SW480 (cell line): ENCODE measurements at regions not wholly inside any gene's neighbourhood (a gene's known extent, or its start where the extent isn't known, plus 50 kb on each side); places are given as distances from the start of the nearest gene placed in this dataset.
"Not testable (repeated sequence)": the region's sequence is repeated elsewhere in the genome, so short reads cannot be mapped to it uniquely, and the experiment has no call there.

Experiments
- DNase-seq: peaks from one replicate; pipeline ENCODE4 v3.0.0-alpha.2; 2016; ENCODE audit warnings: low spot score

DNA sequence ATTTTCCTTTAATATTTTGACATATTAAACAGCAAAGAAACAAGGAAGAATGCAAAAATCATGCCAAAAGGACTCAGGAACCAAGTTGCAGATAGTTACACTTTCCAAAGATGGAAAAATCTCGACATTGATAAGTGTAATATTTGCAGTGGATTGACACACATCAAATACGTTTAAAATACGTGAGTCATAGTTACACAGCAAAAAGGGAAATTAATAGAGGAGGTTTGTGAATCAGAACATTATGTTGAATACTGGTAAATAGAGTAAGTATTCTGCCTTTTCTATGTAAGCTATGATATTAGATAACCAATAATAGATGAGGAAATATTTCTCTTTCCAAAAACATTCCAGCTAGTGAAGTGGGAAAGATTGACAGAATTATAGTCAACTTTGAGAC lies 1761.3 kb upstream of the IGFBP7 start:
- DNase-seq = no peak

DNA sequence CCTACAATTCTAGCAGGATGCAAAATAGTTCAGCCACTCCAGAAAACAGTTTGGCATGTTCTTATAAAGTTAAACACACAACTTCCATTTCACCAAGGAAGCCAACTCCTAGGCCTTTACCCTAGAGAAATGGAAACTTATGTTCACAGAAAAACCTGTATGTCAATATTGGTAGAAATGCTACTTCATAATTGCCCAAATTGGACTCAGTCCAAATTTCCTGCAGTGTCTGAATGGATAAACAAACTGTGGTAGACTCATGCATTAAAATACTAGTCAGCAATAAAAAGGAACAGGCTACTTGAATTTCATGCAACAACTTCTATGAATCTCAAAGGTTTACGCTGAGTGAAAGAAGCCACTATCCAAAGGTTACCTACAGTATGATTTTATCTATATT lies 1738.8 kb upstream of the IGFBP7 start:
- no peak for DNase-seq

DNA sequence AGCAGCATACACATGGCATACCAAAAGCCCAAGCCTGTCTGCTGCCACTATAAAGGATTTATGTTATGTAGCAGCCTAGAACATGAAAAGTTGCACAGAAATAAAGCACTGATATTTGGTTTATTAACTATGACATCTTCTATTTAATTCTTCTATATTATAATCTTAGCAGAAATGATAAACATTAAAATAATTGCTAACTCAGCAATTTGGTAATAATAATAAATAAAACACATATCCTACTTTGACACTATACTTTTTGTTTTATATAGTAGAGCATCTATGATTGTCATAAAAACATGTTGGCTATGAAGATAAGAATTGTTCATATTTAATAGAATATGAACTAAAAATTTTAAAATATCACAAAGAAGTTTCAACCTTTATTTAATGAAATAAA lies 1733.3 kb upstream of the IGFBP7 start:
- DNase-seq = no peak

DNA sequence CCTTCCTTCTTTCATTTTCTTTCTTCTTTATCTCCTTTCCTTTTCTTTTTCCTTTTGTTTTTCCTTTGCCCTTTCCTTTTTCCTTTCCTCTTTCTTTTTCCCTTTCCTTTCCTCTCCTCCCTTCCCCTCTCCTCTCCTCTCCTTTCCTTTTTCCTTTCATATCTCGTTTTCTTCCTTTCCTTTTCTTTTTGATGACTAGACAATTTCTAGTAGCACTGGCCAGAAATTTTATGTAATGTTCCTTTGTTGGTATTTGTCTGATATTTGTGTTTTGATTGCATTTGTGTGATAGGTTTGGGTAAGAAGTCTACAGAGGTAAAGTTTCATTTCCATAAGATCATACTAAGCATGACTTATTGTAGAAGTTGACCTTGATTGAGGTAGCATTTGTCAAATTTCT lies 1722.9 kb upstream of the IGFBP7 start:
- no peak for DNase-seq

DNA sequence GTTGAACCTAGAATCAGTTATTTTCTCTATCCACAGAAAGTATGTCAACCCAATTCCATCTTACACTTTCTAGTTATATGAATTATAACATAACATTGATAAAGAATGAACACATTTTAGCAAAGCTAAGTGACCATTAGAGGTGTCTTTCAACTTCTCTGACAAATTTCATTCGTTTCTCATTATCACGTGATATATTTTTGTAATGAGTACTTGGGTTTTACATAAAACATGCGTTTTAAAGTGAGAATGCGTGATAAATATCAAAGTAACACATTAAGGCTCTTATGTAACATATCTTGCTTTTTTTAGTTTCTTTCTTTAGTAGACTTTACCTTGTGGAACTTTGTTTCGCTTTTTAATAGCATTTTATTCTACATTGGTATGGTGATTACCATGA lies 1715.1 kb upstream of the IGFBP7 start:
- no peak for DNase-seq

DNA sequence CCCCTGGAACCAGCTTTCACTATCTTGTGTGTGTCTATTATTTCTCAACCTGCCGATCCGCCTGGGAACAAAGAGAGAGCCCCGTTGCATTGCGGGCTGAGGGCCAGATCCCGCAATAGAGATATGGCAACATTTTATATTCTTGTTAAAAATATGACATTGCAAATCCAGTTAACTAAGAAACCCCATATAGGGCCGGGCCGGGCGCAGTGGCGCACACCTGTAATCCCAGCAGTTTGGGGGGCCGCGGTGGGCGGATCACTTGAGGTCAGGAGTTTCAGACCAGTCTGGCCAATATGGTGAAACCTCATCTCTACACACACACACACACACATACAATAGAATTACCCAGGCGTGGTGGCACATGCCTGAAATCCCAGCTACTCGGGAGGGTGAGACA lies 1708.4 kb upstream of the IGFBP7 start:
- not testable (repeated sequence) for DNase-seq

DNA sequence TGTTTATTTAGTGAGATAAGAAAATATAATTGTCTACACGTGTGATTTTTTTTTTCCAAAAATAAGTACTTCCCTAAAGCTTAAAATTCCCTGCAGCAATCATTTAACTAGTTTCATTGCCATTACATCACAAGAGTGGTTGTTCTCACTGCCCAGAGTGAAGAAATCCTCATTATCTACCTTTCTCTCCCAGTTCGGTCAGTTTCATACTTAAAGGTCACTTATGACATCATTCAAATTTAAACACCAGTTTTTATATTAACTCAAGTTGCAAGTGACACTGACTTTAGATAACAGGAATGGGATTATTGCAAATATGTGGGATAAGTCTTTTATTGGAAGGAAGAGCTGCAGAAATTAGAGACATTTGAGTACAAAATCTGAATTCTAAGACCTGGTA lies 1699.8 kb upstream of the IGFBP7 start:
- no peak for DNase-seq

DNA sequence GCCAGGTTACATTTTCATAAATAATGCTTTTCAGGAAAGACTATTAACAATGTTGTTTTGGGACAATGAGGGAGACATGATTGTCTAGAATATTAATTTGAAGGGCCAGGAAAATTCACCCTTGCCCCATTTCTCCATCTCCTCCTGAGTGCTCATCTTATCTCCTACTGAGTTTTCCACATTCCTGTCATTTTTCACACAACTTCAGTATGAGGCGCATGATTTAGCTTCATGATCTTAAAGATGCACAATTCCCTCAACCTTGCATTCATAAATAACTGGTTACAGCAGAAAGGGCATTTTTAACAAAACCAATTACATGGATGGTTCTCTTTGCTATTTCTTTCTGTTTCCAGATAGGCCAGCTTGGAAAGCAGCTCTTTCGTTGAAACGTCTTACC lies 1699.2 kb upstream of the IGFBP7 start:
- no peak for DNase-seq

DNA sequence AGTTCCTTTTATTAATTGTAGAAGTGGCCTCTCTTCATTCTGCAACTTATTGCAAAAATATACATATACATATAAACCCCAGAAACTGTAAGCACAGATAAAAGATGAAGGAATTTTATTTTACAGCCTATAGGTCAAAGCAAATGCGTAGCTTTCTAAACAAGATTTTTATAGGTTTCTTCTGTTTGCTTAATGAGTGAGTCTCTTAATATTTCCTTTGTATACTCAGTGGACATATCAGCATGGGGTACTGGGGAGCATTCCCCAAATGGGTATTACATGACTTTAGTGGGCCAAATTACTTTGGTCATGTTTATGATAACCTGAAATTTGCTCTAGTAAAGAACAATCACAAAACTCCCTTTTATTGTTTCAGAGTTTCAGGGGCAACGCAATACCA lies 1698.6 kb upstream of the IGFBP7 start:
- no peak for DNase-seq

DNA sequence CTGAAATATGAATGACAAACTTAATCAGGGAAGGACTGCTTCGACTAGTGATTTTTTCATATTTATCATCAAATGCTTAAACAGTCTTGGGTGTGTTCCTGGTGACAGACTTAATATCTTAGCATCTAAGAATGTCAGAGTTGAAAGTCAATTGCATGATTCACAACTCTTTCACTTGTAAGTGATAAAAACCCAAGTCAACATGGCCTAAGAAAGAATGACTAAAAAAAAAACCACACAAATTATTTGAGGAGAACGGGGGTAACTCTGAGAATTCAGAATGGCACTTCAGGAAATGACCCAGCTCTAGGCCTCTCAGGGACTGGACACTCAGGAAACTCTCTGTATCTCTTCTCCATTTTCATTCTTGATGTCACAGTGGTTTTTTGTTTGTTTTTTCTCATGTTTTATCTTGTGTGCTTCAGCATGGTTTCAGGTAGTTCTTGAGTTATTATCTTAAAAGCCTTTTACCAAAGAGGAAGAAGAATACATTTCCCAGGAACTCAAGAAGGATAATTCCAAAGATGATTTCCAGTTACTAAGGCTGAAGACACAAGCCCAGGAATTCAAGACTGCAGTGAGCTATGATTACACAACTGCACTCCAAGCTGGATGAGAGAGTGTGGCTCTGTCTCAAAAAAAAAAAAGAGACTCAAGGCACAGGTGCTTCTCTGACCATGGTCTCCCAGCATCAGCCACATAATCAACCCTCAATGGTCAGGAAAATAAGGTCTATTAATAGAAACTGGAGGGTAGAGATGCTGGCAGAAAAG lies 1697.8 kb upstream of the IGFBP7 start:
- no peak for DNase-seq

DNA sequence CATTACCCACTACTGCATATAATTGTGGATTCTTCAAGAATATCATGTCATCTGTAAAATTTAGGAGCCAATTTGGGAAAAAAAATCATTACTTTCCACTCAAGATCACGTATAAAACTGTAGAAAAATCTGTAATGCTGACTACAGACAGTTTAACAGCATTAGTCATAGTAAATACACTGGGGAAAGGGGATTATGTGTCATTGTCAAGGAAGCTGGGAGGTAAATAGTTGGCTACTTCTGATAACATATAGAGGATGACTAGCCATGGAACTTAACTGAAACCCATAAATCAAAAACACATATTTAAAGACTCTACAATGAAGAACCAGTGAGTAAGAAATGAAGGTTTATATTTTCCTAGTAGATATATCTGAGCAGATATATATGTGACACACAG lies 1666.4 kb upstream of the IGFBP7 start:
- no peak for DNase-seq

DNA sequence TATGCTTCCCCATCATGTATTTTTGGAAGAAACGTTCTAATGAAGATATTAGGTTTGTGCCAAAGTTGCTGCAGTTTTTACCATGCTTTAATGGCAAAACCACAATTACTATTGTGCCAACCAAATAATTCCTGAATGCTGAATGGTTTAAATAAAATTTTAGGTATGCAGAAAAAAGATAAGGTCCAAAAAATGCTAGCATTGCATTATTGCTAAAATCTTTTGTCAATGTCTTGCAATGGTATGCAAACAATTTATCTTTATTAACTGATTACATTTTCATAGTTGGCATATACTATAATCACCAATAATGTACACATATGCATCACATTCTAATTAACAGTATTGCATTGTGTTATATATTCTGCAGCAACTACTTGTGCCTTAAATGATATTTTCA lies 1657.4 kb upstream of the IGFBP7 start:
- no peak for DNase-seq

DNA sequence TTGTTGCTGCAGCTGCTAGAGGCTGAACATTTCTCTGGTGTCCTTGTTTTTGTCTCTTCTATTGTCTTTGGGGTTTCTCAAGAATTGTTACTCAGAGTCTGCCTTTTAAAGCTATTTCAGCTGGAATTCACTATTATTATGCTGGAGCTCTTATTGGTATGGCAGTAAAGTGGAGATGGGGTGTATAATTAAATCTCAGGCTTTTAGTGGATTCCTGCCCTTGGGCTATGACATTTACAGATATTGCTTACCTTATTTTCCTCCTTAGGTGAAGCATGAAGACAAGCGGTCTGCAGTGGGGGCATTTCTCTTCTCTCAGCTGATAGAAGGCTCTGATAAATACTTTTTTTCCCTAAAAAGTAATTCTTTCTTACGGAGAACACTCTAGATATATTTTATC lies 1656.6 kb upstream of the IGFBP7 start:
- no peak for DNase-seq

DNA sequence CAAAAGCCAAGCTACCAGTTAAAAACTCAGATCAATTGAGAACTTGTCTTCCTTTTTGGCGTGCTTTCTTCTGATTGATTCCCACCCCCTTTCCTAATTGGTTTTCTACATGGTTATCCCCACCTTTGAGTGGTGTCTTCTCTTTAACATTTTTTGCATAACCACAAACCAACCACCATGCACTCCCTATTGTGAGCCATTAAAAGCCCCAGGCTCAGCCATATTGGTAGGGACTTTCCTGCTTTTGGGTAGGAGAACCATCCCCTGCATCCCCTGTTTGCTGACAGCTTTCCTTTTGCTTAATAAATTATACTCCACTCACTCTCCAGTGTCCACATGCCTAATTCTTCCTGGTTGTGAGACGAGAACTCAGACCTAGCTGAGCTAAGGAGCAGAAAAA lies 1651.4 kb upstream of the IGFBP7 start:
- no peak for DNase-seq

DNA sequence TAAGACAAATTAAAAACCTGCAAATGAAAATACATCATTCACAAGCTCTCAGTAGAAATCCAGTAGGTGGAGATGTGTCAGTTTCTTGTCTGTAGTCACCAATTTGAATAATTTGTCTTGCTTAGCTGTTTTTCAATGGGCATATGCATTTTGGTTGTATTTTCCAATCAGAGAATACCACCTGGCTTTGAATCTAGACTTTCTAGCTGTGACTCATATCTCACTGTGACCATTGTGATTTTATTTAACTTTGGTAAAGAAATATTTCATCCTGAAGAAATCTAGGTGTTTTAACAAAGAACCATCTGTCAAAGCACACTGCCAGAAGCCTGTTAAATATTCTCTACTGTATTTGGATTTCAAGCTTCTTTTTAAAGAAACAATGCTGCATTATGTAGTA lies 1650.6 kb upstream of the IGFBP7 start:
- no peak for DNase-seq

DNA sequence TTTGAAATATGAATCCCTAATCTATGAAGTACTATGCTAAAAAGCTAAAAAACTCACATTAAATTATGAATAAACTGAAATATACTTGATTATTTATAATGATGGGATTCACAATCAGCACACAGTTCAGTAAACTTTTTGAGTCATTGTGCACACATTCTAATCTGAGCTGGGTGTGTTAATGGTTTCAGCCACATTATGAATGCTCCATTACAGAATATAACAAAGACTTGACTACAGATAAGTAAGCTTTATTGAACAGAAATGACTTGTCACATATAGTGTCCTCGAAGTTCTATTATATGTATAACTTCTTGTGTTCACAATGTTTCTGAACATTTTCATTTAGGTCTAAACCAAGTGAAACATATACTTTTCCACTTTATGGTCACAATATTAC lies 1649.9 kb upstream of the IGFBP7 start:
- DNase-seq = no peak

DNA sequence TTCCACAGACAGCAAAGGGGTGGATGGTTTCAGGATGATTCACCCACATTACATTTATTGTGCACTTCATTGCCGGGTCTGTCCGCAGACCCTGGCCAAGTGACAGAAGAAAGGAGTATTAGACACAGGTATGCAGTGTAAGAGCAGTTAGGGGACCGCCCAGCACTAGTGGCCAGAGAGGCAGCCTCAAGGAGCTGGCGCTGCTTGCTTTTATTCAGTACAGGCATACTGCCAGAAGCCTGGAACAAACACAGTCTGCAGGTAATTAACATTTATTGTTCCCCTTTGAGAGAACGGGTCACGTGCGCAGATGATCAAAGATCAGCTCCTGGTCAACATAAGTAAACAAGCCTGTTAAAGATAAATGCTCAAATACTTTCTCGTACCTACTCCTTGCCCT lies 1639.0 kb upstream of the IGFBP7 start:
- no peak for DNase-seq

DNA sequence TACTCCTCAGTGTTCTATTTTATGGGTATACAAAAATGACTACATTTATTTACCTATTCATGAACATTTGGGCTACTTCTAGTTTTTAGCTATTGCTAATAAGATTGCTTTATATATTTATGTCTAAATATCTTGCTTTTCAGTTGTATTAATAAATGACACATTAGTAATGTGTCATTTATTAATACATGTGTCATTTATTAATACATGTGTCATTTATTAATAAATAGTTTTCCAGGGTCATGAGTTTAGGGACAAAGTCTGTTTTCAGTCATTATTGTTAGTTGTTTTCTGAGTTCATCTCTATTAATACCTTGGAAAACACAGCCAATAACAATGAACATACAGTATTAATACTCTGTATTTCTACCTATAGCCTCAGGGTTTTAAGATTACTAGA lies 1630.7 kb upstream of the IGFBP7 start:
- DNase-seq = no peak

DNA sequence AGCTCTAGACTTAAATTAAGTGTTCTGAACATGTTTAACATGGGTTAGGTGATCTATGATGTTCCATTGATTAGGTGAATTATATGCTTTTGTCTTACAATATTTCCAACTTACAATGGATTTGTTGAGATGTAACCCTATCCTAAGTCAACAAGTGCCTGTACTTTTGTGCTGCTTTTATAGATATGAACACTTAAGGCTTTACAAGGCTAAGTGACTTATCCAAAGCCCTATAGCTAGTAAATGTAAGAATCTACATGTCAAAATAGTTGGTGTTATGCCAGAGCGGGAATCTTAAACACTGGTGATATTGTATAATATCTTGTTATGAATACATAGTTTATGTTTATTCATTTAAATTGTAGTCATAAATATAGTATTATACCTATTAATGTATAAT lies 1629.1 kb upstream of the IGFBP7 start:
- DNase-seq = no peak

DNA sequence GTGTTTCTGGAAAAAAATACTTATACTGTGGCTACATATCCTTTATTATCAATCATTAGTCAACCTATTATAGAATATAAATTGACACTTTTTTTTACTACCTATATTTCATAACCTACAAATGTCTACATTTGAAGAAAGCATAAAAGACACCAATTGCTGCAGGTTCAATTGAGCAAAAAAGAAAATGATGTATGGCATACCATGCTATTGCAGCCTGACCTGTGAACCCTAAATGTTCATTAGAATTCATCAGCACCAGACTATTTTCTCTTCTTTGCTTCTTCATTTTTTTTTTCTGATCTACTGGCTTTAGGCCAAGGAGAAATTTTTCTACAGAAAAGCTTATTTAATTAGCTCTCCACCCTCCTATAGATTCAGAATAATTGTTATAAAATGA lies 1628.2 kb upstream of the IGFBP7 start:
- no peak for DNase-seq

DNA sequence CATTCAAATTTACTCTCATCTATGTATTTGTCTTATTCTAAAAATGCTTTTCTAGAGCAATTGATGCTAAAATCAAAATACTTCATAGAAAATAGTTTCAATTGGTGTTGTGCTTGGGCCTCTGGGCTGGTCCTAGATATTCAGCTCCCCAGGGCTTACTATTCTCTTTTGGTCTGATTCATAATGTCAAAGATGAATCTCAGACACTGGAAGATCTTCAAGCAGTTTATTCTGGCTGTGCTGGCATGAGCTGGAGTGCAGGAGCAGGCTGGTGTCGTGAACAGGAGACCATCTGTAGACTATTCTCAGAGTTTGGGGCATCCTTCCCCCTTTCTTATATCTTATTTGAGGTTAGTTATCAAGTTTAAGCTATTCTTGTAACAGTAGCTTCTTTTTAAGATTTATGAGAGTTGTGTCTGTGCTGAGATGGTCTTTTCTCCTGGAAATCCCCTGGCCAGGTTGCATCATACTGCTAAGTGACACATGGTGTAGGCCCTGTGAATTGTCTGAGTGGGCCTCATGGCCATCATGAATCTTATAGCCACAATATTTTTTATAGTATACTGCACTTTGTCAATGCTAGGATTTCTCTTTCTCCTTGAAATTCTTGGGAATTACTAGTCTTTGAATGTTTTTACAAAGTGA lies 1624.0 kb upstream of the IGFBP7 start:
- DNase-seq = no peak

DNA sequence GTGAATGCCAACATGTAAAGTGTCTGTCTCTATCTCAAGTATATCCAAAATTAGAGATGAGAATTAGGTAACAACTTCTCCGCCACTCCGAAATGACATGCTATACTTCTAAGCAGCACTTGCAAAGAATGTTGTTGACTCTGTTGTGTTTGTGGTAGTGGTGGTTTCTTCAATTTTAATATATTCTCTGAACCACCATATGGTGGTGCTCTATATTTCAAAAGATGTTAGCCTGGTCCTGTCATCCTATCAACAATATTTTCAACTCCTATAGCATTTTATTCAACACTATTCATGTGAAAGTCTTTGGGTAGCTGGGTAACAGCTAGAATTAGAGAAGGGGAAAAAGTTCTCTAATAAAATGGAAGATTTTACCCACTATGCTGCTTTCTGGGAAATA lies 1622.8 kb upstream of the IGFBP7 start:
- DNase-seq = no peak

DNA sequence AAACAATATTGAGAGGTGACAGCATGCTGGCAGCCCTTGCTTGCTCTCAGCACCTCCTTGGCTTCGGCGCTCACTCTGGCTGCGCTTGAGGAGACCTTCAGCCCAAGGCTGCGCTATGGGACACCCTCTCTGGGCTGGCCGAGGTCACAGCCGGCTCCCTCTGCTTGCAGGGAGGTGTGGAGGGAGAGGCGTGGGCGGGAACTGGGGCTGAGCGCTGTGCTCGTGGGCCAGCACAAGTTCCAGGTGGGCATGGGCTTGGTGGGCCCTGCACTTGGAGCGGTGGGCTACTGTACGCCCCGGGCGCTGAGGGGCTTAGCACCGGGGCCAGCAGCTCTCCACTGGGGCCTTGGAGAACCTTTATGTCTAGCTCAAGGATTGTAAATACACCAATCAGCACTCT lies 1613.8 kb upstream of the IGFBP7 start:
- no peak for DNase-seq

DNA sequence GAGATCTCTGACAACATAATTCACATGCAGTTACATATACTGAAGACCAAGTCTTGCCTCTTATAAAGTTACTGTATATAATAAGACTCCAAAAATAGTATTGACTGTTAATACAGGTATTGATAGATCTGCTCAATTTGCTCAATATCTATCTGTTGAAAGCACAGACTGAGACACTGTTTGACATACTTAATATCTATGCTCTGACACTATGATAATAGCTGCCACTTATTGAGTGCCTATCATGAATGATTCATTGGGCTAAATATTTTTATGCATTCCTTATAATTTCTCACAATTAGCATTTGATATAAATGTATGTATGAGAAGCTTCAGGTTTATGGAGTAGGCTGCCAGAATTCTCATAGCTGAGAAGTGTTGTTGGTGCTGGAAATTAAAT lies 1600.9 kb upstream of the IGFBP7 start:
- DNase-seq = no peak
